ENCODE measurements at regions not wholly inside any gene's neighbourhood (a gene's known extent, or its start where the extent isn't known, plus 50 kb on each side); places are given as distances from the start of the nearest gene placed in this dataset.

DNA sequence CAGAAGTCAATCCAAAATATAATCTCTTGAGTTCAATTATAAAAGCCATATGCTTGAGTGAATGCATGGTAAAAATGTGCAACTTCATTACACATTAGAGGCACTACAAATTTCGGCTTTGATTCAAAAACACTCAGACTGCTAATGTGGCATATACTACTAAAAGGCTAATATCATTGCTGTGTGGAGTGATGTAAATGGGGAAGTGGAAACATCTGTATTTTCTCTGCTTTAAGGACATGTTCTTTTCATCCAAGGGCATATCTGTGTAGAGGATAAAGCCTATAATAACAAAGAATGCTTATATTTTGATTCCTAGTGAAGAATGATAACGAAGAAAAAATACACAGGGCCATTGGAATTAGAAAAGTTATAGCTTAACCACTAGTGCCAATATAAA, 643.9 kb upstream of the ZNF608 start:
- TF ChIP-seq, protein P1, sequence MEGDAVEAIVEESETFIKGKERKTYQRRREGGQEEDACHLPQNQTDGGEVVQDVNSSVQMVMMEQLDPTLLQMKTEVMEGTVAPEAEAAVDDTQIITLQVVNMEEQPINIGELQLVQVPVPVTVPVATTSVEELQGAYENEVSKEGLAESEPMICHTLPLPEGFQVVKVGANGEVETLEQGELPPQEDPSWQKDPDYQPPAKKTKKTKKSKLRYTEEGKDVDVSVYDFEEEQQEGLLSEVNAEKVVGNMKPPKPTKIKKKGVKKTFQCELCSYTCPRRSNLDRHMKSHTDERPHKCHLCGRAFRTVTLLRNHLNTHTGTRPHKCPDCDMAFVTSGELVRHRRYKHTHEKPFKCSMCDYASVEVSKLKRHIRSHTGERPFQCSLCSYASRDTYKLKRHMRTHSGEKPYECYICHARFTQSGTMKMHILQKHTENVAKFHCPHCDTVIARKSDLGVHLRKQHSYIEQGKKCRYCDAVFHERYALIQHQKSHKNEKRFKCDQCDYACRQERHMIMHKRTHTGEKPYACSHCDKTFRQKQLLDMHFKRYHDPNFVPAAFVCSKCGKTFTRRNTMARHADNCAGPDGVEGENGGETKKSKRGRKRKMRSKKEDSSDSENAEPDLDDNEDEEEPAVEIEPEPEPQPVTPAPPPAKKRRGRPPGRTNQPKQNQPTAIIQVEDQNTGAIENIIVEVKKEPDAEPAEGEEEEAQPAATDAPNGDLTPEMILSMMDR (IDR thresholded peaks at IDR 0.05), result no peak
- no peaks in the 10 kb centered on the region for H3K36me3 Mint-ChIP-seq (ENCODE audit: low read depth)
- no peak overlapping the region for H3K4me3 Mint-ChIP-seq
- no peaks in the 10 kb centered on the region for H3K4me1 Mint-ChIP-seq (ENCODE audit: low read depth)
- Histone ChIP-seq H3K4me3 (ENCODE audit: low read length) (no peak overlapping the region), H3K9me3 (ENCODE audit: control insufficient read depth in 1 of 2, insufficient read depth in 1 of 2, low read length in 2 of 2) (no peaks in the 10 kb centered on the region), H3K27ac (ENCODE audit: low read depth in 1 of 2, low read length in 2 of 2) (no peak overlapping the region), H3K36me3 (ENCODE audit: insufficient read depth, low read length) (no peaks in the 10 kb centered on the region), H3K4me1 (ENCODE audit: insufficient read depth, low read length) (no peaks in the 10 kb centered on the region), H3K27me3 (ENCODE audit: control insufficient read depth in 1 of 2, insufficient read depth in 2 of 2, low read length in 2 of 2) (no peaks in the 10 kb centered on the region)
- ChIA-PET POLR2A (no interaction called here), CTCF (no interaction called here)
- H3K27ac Mint-ChIP-seq, result no peak overlapping the region
- peaks cover 2% of the 10 kb centered on the region for H3K9me3 Mint-ChIP-seq
- intact Hi-C loops (cut with DNase I, micrococcal nuclease), result no loop called here
- H3K27me3 Mint-ChIP-seq, result no peaks in the 10 kb centered on the region
- no peak for ATAC-seq (ENCODE audit: poor library complexity)
- DNase-seq, result no peak

DNA sequence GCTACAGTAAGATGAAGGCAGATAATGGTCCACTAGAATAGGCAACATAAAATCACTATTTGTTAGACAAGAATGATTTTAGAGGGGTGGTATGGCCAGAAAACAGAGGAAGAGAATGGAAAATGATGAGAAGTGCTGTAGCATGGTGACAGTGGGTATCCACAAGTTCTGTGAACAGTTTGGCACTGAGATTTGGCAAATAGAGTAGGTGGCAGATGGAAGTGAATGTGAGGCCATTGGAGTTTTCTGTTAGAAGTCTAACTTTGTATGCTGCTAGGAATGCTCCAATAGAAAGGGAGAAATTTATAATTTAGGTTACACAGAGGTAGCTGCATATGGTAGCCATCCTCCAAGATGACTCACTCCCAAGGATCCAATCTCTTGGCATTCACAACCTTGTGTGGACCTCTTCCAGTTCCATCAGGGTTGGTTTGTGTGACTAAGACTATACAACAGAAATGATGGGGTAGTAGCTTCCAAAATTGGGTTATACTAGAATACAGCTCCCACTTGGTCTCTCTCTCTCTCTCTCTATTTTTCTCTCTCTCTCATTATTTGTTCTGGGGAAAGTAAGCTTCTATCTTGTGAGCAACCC, 646.9 kb upstream of the ZNF608 start:
- H3K36me3 ChIP-seq (ENCODE audit: insufficient read depth, low read length), result no peaks in the 10 kb centered on the region
- DNase-seq (no peak), ATAC-seq (ENCODE audit: poor library complexity) (no peak)
- Mint-ChIP-seq H3K36me3 (ENCODE audit: low read depth) (no peaks in the 10 kb centered on the region), H3K27me3 (no peaks in the 10 kb centered on the region), H3K4me1 (ENCODE audit: low read depth) (no peaks in the 10 kb centered on the region), H3K4me3 (no peak overlapping the region), H3K27ac (no peak overlapping the region), H3K9me3 (peaks cover 7% of the 10 kb centered on the region)
- no peaks in the 10 kb centered on the region for H3K4me1 ChIP-seq (ENCODE audit: insufficient read depth, low read length)
- ChIA-PET POLR2A (no interaction called here), CTCF (no interaction called here)
- intact Hi-C loops (cut with DNase I, micrococcal nuclease), result no loop called here
- H3K27me3 ChIP-seq (ENCODE audit: control insufficient read depth in 1 of 2, insufficient read depth in 2 of 2, low read length in 2 of 2), result no peaks in the 10 kb centered on the region
- no peak overlapping the region for H3K4me3 ChIP-seq (ENCODE audit: low read length)
- TF ChIP-seq, protein P1 (IDR thresholded peaks at IDR 0.05), result no peak
- no peak overlapping the region for H3K27ac ChIP-seq (ENCODE audit: low read depth in 1 of 2, low read length in 2 of 2)
- no peaks in the 10 kb centered on the region for H3K9me3 ChIP-seq (ENCODE audit: control insufficient read depth in 1 of 2, insufficient read depth in 1 of 2, low read length in 2 of 2)

DNA sequence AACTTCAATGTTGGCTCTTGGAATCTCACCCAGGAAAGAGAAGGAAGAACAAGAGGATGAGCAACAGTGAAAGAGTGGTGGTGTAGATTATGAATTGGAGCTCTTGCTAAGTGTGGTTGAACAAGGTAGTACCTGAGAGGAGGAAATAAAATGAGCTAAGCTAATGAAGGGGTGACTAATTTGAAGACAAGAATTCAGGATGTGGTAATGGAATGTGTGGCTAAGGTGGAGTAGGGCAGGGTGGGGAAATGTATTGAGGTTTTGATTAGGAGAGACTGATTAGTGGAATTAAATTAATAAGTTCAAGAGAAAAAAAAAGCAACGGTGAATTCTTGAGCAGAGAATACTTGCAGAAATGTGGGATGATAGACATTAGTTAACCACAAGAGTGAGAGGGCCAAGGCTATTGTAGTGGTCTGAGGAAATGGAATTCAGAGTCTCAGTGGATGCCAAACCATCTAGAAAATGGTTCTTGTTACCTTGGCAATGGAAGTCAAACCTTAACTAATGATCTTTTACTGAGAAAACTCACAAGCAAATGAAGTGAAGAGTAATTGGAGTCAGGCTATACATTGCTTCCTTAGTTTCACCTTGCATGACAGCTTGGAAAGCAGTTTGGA, 648.3 kb upstream of the ZNF608 start:
- Mint-ChIP-seq H3K36me3 (ENCODE audit: low read depth) (no peaks in the 10 kb centered on the region), H3K27me3 (no peaks in the 10 kb centered on the region), H3K4me1 (ENCODE audit: low read depth) (no peaks in the 10 kb centered on the region), H3K27ac (no peak overlapping the region), H3K4me3 (no peak overlapping the region), H3K9me3 (peaks cover 7% of the 10 kb centered on the region)
- ChIA-PET POLR2A (no interaction called here), CTCF (no interaction called here)
- Histone ChIP-seq H3K27ac (ENCODE audit: low read depth in 1 of 2, low read length in 2 of 2) (no peak overlapping the region), H3K36me3 (ENCODE audit: insufficient read depth, low read length) (no peaks in the 10 kb centered on the region), H3K9me3 (ENCODE audit: control insufficient read depth in 1 of 2, insufficient read depth in 1 of 2, low read length in 2 of 2) (no peaks in the 10 kb centered on the region), H3K4me1 (ENCODE audit: insufficient read depth, low read length) (no peaks in the 10 kb centered on the region), H3K27me3 (ENCODE audit: control insufficient read depth in 1 of 2, insufficient read depth in 2 of 2, low read length in 2 of 2) (no peaks in the 10 kb centered on the region), H3K4me3 (ENCODE audit: low read length) (no peak overlapping the region)
- TF ChIP-seq, protein P1 (IDR thresholded peaks at IDR 0.05), result no peak
- no peak for DNase-seq
- ATAC-seq (ENCODE audit: poor library complexity), result no peak
- intact Hi-C loops (cut with DNase I, micrococcal nuclease), result no loop called here

All from CD4-positive, alpha-beta T cell (primary cell).